ENCODE measurements at regions not wholly inside any gene's neighbourhood (a gene's known extent, or its start where the extent isn't known, plus 50 kb on each side); places are given as distances from the start of the nearest gene placed in this dataset.

GRCh38 chr3:86228101-86228500 lies 762.8 kb downstream of the VGLL3 start:
- ChIA-PET POLR2A (ENCODE audit: unreplicated experiment) (interaction anchor here (0.6 kb wide), 1 partner anchor 1096 kb away, joined by 4 read pairs; no protein-coding TSS in a partner anchor), CTCF (no interaction called here)
- Histone ChIP-seq H3F3A (ENCODE audit: low read length, unreplicated experiment) (no peaks in the 10 kb centered on the region), H3K4me3 (ENCODE audit: low read length) (no peak overlapping the region), H3K9me2 (replicated peaks; ENCODE audit: low read length) (no peaks in the 10 kb centered on the region), H3K9ac (ENCODE audit: low read length) (no peak overlapping the region), H3K79me2 (ENCODE audit: low read length) (no peaks in the 10 kb centered on the region), H3K36me3 (ENCODE audit: low read depth, low read length) (no peaks in the 10 kb centered on the region), H3K4me1 (ENCODE audit: insufficient read depth, low read length) (no peaks in the 10 kb centered on the region), H3K4me2 (ENCODE audit: low read length) (no peak overlapping the region), H2AFZ (ENCODE audit: low read length) (no peak overlapping the region), H3K27ac (ENCODE audit: low read length) (no peak overlapping the region), H4K20me1 (ENCODE audit: low read length) (no peaks in the 10 kb centered on the region), H3K9me3 (ENCODE audit: low read length) (no peaks in the 10 kb centered on the region), H3K27me3 (ENCODE audit: low read length) (no peaks in the 10 kb centered on the region)
- DNase-seq, result no peak
- TF ChIP-seq EZH2phosphoT487 (IDR thresholded peaks at IDR 0.05; ENCODE audit: borderline replicate concordance, low read length) (no peak), EZH2 (IDR thresholded peaks at IDR 0.05; ENCODE audit: low read length, unreplicated experiment) (no peak), CTCF (conservative IDR thresholded peaks at IDR 0.05; ENCODE audit: low read depth, low read length) (no peak)
- intact Hi-C loops (cut with micrococcal nuclease), result no loop called here
- no peak for ATAC-seq
- no TSS peak for BruUV-seq (replicated peaks)

DNA sequence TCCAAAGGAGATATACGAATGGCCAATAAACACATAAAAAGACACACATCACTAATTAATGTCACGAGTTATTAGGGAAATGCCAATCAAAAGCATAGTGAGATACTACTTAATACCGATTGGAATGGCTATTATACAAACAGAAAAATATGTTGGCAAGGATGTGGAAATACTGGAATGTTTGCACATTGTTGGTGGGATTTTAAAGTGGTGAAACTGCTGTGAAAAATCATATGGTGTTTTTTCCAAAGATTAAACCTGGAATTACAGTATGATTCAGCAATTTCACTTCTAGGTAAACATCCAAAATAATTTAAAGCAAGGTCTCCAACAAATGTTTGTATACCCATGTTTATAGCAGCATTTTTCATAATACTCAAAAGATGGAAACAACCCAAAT lies 765.5 kb downstream of the VGLL3 start:
- ChIA-PET CTCF (no interaction called here), POLR2A (ENCODE audit: unreplicated experiment) (no interaction called here)
- no peak for DNase-seq
- Histone ChIP-seq H3K9ac (ENCODE audit: low read length) (no peak overlapping the region), H4K20me1 (ENCODE audit: low read length) (no peaks in the 10 kb centered on the region), H3K36me3 (ENCODE audit: low read depth, low read length) (no peaks in the 10 kb centered on the region), H3K9me2 (replicated peaks; ENCODE audit: low read length) (no peaks in the 10 kb centered on the region), H3K27me3 (ENCODE audit: low read length) (no peaks in the 10 kb centered on the region), H3F3A (ENCODE audit: low read length, unreplicated experiment) (no peaks in the 10 kb centered on the region), H3K4me3 (ENCODE audit: low read length) (no peak overlapping the region), H3K4me1 (ENCODE audit: insufficient read depth, low read length) (no peaks in the 10 kb centered on the region), H3K9me3 (ENCODE audit: low read length) (no peaks in the 10 kb centered on the region), H3K4me2 (ENCODE audit: low read length) (no peak overlapping the region), H3K27ac (ENCODE audit: low read length) (no peak overlapping the region), H2AFZ (ENCODE audit: low read length) (no peak overlapping the region), H3K79me2 (ENCODE audit: low read length) (no peaks in the 10 kb centered on the region)
- TF ChIP-seq EZH2 (IDR thresholded peaks at IDR 0.05; ENCODE audit: low read length, unreplicated experiment) (no peak), EZH2phosphoT487 (IDR thresholded peaks at IDR 0.05; ENCODE audit: borderline replicate concordance, low read length) (no peak), CTCF (conservative IDR thresholded peaks at IDR 0.05; ENCODE audit: low read depth, low read length) (no peak)
- ATAC-seq, result no peak
- intact Hi-C loops (cut with micrococcal nuclease), result no loop called here
- BruUV-seq (replicated peaks), result no TSS peak

GRCh38 chr3:86221601-86222000 lies 769.3 kb downstream of the VGLL3 start:
- H3F3A ChIP-seq (ENCODE audit: low read length, unreplicated experiment), result no peaks in the 10 kb centered on the region
- H4K20me1 ChIP-seq (ENCODE audit: low read length), result no peaks in the 10 kb centered on the region
- H3K79me2 ChIP-seq (ENCODE audit: low read length), result no peaks in the 10 kb centered on the region
- no peak overlapping the region for H3K4me2 ChIP-seq (ENCODE audit: low read length)
- H3K9me2 ChIP-seq (replicated peaks; ENCODE audit: low read length), result no peaks in the 10 kb centered on the region
- H3K27me3 ChIP-seq (ENCODE audit: low read length), result no peaks in the 10 kb centered on the region
- intact Hi-C loops (cut with micrococcal nuclease), result no loop called here
- CTCF ChIA-PET, result no interaction called here
- H3K9ac ChIP-seq (ENCODE audit: low read length), result no peak overlapping the region
- POLR2A ChIA-PET (ENCODE audit: unreplicated experiment), result no interaction called here
- no peak overlapping the region for H3K27ac ChIP-seq (ENCODE audit: low read length)
- H3K4me1 ChIP-seq (ENCODE audit: insufficient read depth, low read length), result no peaks in the 10 kb centered on the region
- H3K36me3 ChIP-seq (ENCODE audit: low read depth, low read length), result no peaks in the 10 kb centered on the region
- H3K4me3 ChIP-seq (ENCODE audit: low read length), result no peak overlapping the region
- H3K9me3 ChIP-seq (ENCODE audit: low read length), result no peaks in the 10 kb centered on the region
- H2AFZ ChIP-seq (ENCODE audit: low read length), result no peak overlapping the region
- ATAC-seq (no peak), DNase-seq (no peak)
- TF ChIP-seq CTCF (conservative IDR thresholded peaks at IDR 0.05; ENCODE audit: low read depth, low read length), result no peak
- TF ChIP-seq EZH2phosphoT487 (IDR thresholded peaks at IDR 0.05; ENCODE audit: borderline replicate concordance, low read length), result no peak
- TF ChIP-seq EZH2 (IDR thresholded peaks at IDR 0.05; ENCODE audit: low read length, unreplicated experiment), result no peak
- no TSS peak for BruUV-seq (replicated peaks)
